ENCODE measurements at regions not wholly inside any gene's neighbourhood (a gene's known extent, or its start where the extent isn't known, plus 50 kb on each side); places are given as distances from the start of the nearest gene placed in this dataset.
"Not testable (repeated sequence)": the region's sequence is repeated elsewhere in the genome, so short reads cannot be mapped to it uniquely, and the experiment has no call there.

- no peaks in the 10 kb centered on the region for H3K9me3 ChIP-seq
- intact Hi-C loops (cut with DNase I) = no loop called here
- H3K27me3 ChIP-seq = no peaks in the 10 kb centered on the region
- 17 to 24% (median 22%) methylated on average over 6 of the region's 6 CpGs for WGBS, 3 donors
- no peaks in the 10 kb centered on the region for H3K36me3 ChIP-seq
- H3K4me1 ChIP-seq (ENCODE audit: insufficient read depth) = no peaks in the 10 kb centered on the region
- H3K27ac ChIP-seq = no peak overlapping the region
- TF ChIP-seq CTCF (IDR thresholded peaks at IDR 0.05) (no peak), POLR2A (IDR thresholded peaks at IDR 0.05) (no peak), EP300 (IDR thresholded peaks at IDR 0.05) (no peak)
- no peak for DNase-seq
- H3K4me3 ChIP-seq = no peak overlapping the region
Observed at GRCh38 chr14:81605660-81606059, 72.0 kb upstream of the SEL1L start.

- intact Hi-C loops (cut with DNase I) = no loop called here
- WGBS, 3 donors = 47 to 61% (median 55%) methylated on average over 6 of the region's 6 CpGs
- no peak for DNase-seq
- no peaks in the 10 kb centered on the region for H3K9me3 ChIP-seq
- TF ChIP-seq CTCF (IDR thresholded peaks at IDR 0.05) = no peak
- TF ChIP-seq POLR2A (IDR thresholded peaks at IDR 0.05) = no peak
- no peak for TF ChIP-seq EP300 (IDR thresholded peaks at IDR 0.05)
- H3K36me3 ChIP-seq = no peaks in the 10 kb centered on the region
- H3K4me1 ChIP-seq (ENCODE audit: insufficient read depth) = no peaks in the 10 kb centered on the region
- H3K4me3 ChIP-seq = no peak overlapping the region
- H3K27me3 ChIP-seq = no peaks in the 10 kb centered on the region
- no peak overlapping the region for H3K27ac ChIP-seq
Observed at GRCh38 chr14:81613341-81614045, 79.8 kb upstream of the SEL1L start.

GRCh38 chr14:81614302-81614701, 80.6 kb upstream of the SEL1L start:
- H3K4me1 ChIP-seq (ENCODE audit: insufficient read depth); H3K27me3 ChIP-seq; DNase-seq; H3K36me3 ChIP-seq; H3K4me3 ChIP-seq; H3K9me3 ChIP-seq; H3K27ac ChIP-seq; intact Hi-C loops (cut with DNase I): not testable (repeated sequence)
- 90 to 95% (median 92%) methylated on average over 9 of the region's 9 CpGs for WGBS, 3 donors

- Histone ChIP-seq H3K27me3 (no peaks in the 10 kb centered on the region), H3K27ac (no peak overlapping the region), H3K9me3 (no peaks in the 10 kb centered on the region), H3K36me3 (no peaks in the 10 kb centered on the region), H3K4me3 (no peak overlapping the region), H3K4me1 (ENCODE audit: insufficient read depth) (no peaks in the 10 kb centered on the region)
- WGBS, 3 donors = 49 to 57% (median 57%) methylated on average over 3 of the region's 3 CpGs
- intact Hi-C loops (cut with DNase I) = loop anchor here in 1 of 4 donors (5.0 kb wide), 1 partner anchor 301 kb away; no protein-coding TSS in a partner anchor
- no peak for DNase-seq
- TF ChIP-seq CTCF (IDR thresholded peaks at IDR 0.05) = no peak
- TF ChIP-seq EP300 (IDR thresholded peaks at IDR 0.05) = no peak
- TF ChIP-seq POLR2A (IDR thresholded peaks at IDR 0.05) = no peak
Observed at GRCh38 chr14:81618695-81619094, 85.0 kb upstream of the SEL1L start.

- no peaks in the 10 kb centered on the region for H3K4me1 ChIP-seq (ENCODE audit: insufficient read depth)
- H3K27ac ChIP-seq = no peak overlapping the region
- H3K36me3 ChIP-seq = no peaks in the 10 kb centered on the region
- no peak for TF ChIP-seq POLR2A (IDR thresholded peaks at IDR 0.05)
- no peak for TF ChIP-seq CTCF (IDR thresholded peaks at IDR 0.05)
- no peak for TF ChIP-seq EP300 (IDR thresholded peaks at IDR 0.05)
- no peaks in the 10 kb centered on the region for H3K9me3 ChIP-seq
- intact Hi-C loops (cut with DNase I) = loop anchor here in 1 of 4 donors (5.0 kb wide), 1 partner anchor 303 kb away; no protein-coding TSS in a partner anchor
- WGBS, 3 donors = 83 to 85% (median 85%) methylated on average over 6 of the region's 6 CpGs
- DNase-seq = no peak
- no peak overlapping the region for H3K4me3 ChIP-seq
- no peaks in the 10 kb centered on the region for H3K27me3 ChIP-seq
Observed at GRCh38 chr14:81619816-81620215, 86.2 kb upstream of the SEL1L start.

GRCh38 chr14:81623771-81624396, 90.2 kb upstream of the SEL1L start:
- DNase-seq; intact Hi-C loops (cut with DNase I); H3K36me3 ChIP-seq: not testable (repeated sequence)

More at GRCh38 chr14:81623771-81624396, 90.2 kb upstream of the SEL1L start:
- not testable (repeated sequence) for H3K27ac ChIP-seq; H3K9me3 ChIP-seq; H3K4me3 ChIP-seq; H3K27me3 ChIP-seq; H3K4me1 ChIP-seq (ENCODE audit: insufficient read depth)
- WGBS, 3 donors = 93 to 94% (median 93%) methylated on average over 54 to 55 of the region's 55 CpGs

Data from ovary (tissue), 7 donors.